Stromal cell of bone marrow (primary cell): ENCODE measurements at regions not wholly inside any gene's neighbourhood (a gene's known extent, or its start where the extent isn't known, plus 50 kb on each side); places are given as distances from the start of the nearest gene placed in this dataset.

Experiments
- DNase-seq: peaks from one replicate; pipeline ENCODE4 v3.0.0-alpha.2; 2012; ENCODE audit warnings: low read depth

DNA sequence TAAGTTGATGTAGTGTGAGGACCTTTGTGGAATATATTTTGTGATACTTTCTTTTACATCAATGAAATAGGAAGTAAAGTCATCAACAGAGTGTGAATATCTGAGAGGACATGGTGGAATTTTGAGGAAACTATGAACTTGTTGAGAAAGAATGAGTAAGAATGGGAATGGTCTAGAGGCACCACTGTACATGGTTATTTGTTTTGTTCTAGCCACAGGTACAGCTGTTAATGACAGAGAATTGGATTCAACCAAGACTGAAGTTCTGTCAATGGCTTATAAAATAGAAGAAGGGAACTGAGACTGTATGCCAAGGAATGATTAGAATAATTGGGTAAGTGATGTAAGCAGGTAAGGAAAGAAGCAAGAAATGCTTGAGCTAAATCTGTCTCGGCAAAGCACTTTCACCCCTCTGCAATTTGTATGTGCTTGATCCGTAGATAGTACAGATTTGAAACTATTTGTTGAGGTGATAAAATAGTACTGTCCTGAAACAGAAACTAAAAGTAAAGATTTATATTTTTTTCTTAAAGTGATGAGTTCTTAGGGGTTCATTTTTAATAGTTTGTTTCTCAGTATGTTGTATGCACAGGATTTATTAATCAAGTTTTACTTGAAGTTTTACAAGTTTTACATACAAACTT, 468.8 kb upstream of the SMC2 start:
- DNase-seq = no peak

DNA sequence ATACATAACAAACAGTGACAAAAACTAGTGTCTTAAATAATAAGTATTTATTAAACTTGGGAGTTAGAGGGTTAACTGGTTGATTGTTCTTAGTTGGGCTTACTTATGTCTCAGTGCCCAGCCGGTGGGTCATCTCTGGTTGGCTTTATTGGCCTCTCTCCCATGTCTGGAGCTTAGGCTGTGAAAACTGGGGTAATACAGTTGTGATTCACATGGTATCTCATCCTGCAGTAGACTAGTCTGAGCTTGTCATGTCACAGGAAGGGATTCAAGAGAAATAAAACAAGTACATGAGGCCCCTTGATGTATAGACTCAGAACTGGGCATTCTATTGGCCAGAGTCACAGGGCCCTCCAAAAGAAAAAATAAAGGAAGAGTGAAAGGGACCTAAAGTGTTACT, 466.4 kb upstream of the SMC2 start:
- DNase-seq = no peak

DNA sequence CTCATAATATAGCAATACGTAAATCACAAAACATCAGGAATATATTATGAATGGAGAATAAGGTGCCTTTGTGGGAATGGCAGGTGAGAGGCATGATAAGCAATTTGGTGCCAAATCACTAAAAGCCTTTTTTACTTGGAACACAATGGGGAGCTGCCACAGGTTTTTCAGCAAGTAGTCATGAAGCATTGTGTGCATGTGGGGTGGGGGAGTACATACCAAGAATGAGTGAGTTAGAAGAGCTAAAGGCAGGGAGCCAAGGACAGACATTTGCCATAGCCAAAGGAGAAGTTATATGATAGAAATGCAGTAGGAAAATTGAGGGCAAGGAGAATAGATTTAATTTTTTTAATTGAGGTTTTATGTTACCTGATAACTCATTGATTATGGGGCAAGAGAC, 445.0 kb upstream of the SMC2 start:
- DNase-seq = no peak

DNA sequence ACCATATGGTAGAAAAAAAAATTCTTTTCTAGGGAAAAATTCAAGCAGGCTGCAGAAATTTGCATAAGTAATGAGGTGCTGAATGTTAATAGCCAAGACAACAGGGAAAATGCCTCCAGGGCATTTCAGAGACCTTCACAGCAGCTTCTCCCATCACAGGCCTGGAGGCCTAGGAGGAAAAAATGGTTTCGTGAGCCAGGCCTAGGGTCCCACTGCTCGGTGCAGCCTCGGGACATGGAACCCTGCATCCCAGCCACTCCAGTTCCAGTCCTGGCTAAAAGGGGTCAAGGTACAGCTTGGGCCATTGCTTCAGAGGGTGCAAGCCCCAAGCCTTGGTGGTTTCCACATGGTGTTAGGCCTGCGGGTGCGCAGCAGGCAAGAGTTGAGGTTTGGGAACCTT, 436.0 kb upstream of the SMC2 start:
- DNase-seq = no peak

DNA sequence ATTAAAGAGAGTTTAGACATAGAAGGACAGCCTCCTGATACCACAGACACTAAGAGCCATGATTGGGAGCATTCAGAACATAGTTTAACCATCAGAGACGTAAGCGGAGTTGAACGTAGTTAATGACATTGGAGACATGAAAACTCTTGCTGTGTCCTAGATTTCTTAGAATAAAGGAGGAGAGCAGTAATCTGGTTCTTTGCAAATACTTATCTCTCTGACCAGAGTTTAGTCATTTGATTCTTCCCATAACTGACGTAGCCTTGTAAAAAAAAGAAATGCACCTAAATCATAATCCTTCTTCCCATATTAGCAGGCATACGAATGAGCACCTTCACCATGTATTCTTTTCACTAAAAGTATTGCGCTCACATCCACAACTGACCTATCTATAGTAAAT, 433.3 kb upstream of the SMC2 start:
- DNase-seq = no peak

DNA sequence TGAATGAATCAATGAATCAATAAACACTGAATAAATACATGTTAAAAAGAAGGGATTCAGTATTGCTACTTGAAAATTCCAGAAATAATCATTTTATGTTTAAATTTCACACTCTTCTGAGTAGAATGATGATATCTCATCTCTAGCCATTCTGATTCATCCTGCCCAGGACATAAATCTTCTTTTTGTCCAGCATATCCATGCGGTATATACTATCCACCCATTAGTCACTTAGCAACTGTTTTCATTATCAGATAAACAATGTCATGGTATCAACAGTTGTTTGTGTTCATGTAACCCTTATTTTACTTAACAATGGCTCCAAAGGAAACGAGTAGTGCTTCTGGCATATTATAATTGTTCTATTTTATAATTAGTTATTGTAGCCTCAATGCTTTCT, 432.4 kb upstream of the SMC2 start:
- no peak for DNase-seq

DNA sequence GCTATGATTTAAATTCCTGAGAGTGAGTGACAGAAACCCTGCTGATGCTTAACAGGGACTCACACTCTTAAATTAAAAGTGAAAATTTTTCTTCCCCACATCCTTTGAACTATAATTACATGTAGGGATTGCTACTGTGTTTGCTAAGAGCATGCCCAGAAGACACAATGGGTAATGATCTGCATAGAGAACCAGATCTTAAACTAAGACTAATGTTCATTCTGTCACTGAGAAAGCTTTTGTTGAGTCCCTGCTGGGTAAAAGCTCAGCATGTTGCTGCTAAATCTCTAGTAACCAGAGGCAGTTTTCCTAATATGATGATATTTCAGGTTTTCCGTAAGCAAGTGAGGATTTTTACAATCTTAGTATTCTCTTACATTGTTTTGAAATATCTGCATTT, 424.8 kb upstream of the SMC2 start:
- DNase-seq = no peak

DNA sequence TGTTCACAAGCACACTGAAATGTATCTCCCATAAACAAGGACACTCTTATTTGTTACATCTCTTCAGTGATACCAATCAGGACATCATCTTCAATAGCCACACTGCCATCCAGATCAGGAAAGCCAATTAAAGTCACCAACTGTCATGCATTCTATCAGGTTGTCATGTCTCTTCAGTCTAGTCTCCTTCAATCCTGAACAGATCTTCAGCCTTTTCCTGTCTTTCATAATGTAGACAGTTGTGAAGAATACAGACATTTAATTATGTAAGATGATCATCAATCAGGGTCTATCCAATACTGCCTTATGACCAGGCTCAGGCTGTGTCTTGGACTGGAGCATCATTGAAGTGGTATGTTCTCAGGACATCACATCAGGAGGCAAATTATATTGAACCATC, 419.8 kb upstream of the SMC2 start:
- no peak for DNase-seq

DNA sequence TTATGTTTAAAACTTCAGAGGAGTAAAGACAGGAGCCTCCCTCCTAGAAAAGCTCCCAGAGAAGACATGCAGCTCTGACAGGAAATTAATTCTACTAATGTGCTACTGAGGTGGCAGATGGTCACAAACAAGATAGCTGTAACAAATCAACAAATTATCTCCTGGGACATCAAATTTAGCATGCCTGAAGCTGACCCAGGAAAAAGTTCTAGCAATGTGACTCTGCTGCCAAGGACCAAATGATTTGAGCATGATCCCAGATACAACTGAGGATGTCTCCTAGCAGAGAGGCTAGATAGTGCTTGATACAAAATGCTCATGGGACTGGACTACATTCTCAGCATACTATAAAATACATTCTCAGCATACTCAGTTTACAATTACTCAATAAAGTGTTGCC, 413.5 kb upstream of the SMC2 start:
- no peak for DNase-seq

DNA sequence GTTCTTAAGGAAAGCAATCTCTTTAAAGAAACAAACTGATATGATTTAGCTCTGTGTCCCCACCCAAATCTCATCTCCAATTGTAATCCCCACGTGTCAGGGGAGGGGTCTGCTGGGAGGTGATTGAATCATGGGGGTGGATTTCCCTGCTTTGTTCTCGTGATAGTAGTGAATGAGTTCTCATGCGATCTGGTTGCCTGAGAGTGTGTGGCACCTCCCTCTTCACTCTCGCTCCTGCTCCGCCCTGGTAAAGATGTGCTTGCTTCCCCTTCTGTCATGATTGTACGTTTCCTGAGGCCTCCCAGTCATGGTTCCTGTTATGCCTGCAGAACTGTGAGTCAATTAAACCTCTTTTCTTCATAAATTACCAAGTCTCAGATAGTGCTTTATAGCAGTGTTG, 412.7 kb upstream of the SMC2 start:
- DNase-seq = no peak

DNA sequence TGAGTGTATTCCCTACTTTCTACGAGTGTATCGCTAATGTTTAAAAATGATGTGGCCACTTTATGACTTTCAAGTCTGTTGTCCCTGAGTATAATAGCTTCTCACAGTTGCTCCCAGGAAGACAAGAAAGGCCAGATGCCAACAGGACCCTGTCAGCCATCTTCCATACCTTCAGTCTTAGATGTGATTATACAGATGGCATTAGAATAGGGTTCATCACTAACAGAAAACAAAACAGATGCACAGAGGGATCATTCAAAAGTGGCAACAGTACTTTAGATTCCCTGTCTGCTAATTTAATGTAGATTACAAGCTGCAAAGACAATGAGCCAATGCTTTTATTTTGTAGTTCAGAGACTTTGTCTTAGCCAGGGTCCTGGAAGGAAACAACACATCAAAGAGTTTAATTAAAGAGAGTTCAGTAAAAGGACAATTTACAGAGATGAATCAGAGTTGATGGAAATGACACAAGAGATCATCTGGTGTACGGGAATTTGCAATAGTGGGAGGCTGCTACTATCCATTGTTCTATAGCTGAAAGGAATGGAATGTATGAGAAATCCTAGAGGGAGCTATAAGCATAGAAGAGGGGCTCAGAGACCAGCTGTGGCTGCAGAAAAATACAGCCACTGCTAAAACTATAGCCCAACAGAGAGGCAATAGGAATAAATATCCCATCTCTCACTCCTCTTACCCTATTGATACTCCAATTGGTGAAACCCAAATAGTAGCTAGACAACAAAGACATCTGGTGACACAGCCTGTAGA, 393.7 kb upstream of the SMC2 start:
- DNase-seq = no peak

DNA sequence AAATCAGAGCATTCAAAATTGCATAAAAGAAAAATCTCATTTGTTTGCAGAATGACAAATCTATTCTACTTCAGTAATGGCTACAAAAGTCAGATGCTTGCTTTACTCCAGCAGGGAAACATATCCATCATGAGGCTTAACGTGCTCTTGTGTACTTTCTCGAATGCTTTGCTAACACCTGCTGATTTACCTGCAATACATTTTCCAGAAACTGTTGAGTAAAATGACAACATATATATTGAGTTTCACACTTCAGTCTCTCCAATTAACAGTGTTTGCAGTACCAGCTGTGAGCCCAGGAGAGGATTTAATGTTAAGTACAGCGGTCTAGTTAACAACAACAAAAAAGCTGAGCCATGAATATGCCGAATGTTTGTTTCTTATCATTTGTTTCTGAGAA, 391.5 kb upstream of the SMC2 start:
- DNase-seq = no peak

DNA sequence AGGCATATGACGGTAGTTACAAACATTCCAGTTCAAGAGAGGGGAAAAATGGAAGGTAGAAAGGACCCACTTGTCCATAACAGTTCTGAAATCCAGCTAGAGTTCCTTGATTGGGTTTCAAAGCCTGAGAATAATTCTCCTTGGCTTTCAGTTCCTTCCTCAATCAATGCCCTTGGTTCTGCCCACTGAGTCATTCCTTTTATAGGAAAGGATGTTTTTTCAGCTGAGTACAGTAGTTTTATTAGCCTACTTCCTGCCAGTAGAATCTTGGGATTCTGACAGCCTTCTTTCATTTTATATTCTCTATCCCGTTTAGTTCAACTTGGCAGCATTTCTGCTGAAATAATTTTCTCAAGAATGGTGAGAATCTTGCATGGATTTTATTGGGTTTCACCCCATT, 386.9 kb upstream of the SMC2 start:
- no peak for DNase-seq

DNA sequence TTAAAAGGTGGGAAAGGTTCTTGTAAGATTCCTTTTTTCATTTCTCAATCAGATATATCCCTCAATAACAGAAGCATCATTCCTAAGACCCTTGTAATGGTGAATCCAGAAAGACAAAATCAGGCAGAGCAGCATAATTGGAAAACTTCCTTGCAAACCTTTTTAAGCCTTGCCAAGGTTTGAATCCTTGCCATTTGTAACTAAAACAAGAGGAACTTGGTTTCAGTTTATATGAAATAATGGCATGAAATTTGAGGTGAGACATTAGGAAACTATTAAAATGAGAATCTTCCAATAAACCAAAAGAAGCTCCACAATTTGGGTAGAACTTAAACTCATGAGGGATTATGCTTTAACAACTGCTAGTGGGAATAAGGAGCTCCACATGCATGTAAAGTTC, 384.7 kb upstream of the SMC2 start:
- no peak for DNase-seq

DNA sequence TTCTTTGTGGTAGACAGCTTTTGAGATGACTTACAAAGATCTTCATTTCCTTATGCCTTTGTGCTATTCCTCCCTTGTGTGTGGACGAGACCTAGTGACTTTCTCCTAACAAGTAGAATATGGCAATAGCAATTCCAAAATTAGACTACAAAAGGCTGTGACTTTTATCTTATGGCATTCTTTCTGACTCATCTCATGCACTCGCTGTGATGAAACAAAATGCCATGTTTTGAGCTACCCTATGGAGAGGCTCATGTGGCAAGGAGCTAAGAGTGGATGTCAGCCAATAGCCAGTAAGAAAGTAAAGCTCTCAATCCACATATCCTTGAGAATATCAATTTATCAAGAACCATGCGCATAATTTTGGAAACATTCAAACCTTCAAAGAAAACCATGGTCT, 380.5 kb upstream of the SMC2 start:
- DNase-seq = no peak

DNA sequence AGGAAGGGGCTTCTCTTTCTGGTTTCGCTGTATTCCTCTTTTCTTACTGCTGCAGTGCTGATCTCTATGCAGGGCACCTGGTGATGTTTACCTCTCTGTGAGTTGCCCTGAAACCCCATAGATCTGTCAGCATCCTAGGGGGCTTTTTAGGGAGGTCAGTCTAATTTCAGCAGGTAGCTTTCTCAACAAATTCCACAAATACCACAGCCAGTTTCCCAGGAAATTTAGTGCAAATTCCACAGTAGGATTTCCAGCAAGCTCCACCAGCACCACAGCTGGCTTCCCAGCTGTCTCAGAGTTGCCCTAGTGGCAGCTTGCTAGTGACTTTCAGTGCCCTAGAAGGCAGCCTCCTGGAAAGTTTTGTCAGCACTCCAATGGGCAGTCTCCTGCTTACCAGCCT, 379.1 kb upstream of the SMC2 start:
- DNase-seq = no peak

DNA sequence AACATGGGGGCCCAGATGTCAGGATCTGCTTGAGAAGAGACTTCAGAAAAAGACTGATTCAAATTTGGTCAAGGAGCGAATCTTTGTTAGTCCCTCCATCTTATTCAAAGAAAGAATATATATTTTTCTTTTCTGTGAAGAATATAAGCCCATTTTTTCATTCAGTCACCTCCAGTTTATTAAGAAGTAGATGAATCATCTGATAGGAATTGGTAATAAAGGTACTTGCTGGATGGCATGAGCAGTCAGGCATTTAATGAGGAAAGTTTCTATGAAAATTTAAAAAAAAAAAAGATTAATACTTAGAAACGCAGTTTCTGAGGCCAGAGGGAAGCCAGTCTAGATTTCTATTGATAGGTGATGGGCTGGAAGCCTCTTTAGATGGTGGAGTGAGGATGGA, 373.1 kb upstream of the SMC2 start:
- no peak for DNase-seq

DNA sequence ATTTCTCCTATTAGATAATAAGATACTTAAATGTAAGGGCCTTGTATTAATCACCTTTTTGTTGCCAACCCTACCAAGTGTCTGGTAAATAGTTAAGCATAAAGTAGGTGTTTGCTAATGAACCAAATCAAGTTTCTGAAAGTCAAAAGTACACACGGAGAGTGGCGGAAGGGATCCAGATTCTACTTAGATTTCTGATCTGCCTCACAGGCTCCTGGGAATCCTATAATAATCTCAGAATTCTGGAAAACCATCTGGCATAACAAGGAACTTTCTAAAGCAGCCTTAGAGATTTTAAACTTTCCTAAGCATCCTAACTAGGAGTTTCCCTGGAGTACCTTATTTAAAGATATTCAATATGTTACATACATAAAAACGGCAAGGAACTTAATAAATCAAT, 363.2 kb upstream of the SMC2 start:
- DNase-seq = no peak

DNA sequence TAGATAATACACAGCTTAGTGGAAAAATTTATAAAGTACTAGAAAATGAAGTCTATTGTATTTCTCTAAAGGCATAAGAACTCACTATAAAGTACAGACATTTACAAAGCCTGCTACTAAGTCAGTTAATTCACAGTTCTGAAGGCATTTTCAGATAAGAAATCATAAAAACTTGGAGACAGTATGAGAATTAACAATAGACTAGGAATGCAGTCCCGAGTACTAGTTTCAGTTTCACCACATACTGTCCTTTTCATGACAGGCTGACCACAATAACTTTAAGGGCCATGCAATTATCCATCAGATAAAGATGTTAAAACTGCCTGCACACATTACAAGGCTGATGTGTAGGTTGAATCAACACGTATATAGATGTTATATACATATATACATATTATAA, 362.6 kb upstream of the SMC2 start:
- no peak for DNase-seq

DNA sequence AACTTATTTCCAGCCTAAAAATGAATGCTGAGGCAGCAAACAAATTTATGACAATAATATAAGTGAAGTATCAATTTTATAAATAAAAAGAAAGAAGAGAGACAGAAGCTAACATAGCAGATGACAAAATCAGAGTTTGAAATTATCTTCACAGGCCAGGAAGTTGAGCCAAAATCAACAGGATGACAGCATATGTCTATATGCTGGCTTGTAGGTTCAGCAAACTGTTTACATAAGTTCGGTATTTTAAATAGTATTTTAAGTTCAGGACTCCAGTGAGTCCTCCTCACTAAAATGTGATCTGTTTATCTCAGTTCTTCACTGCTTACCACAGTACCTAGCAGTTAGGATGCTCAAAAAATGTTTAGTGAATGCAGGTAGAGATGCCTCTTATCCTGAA, 359.6 kb upstream of the SMC2 start:
- no peak for DNase-seq

DNA sequence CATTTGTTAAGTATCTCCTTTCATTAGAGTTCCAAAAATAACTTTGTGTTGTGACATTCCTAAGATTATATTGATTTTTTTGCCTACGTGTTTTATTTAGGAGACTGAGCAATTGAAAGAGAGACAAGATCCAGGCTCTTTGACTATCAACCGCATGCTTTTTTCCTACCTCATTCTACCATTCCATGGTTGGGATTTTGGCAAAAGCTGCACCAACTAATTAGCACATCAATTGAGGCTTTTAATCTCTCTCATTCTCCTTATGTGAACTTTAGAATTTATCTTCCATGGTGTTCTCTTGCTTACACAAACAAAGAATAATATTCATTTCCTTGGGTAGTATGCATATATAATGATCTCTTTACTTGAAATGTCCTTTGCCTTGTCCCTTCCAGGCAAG, 338.7 kb upstream of the SMC2 start:
- DNase-seq = no peak

DNA sequence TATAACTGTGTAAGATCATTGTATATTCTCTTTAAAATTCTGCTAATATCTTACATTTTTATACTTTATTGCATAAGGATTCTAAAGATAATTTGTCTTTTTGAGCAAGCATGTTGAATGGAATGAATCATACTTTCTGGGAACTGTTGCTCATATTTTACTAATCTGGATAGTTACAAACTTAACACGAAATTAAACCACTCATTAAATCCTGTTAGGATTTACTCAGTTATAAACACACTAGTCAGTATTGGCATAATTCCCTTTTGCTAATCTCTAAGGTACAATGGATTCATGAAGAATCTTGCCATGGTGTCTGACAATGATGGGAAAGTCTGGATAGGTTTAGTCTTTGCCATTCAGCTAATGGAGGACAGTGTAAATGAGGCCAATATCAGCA, 338.1 kb upstream of the SMC2 start:
- no peak for DNase-seq

DNA sequence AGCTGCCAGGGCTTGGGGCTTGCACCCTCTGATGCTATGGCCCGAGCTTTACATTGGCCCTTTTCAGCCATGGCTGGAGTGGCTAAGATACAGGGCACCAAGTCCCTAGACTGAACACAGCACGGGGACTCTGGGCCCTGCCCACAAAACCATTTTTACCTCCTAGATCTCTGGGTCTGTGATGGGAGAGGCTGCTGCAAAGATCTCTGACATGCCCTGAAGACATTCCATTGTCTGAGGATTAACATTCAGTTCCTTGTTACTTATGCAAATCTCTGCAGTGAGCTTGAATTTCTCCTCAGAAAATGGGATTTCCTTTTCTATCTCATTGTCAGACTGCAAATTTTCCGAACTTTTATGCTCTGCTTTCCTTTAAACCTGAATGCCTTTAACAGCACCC, 337.0 kb upstream of the SMC2 start:
- DNase-seq = no peak

DNA sequence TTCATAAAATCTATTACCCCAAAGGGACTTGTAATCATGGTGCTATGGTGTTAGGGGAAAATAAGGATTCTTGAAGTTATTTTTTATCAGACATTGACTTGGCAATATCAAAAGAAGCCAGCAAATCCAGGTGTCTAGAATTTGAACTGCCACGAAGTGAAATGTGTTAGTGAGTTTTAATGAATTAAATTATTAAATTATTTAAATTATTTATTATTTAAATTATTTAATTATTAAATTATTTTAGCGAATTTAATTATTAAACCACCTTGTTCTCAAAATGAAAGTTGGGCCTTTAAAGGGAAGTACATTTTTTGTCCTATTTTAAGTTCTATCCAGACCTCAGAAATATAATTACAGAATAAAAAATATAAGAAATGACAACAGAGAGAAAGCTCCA, 332.6 kb upstream of the SMC2 start:
- DNase-seq = no peak
